IMR-90 (cell line): ENCODE measurements at regions not wholly inside any gene's neighbourhood (a gene's known extent, or its start where the extent isn't known, plus 50 kb on each side); places are given as distances from the start of the nearest gene placed in this dataset.

Experiments used
- ATAC-seq: fragments of 200-7000 bp; cut with Tn5 transposase; 2 replicates; pipeline ENCODE4 v1.9.1; 2020; ENCODE audit warnings: low read depth, mild to moderate bottlenecking, moderate library complexity
- BruUV-seq: library from RNA; stranded (reverse); fragments of 400-500 nt; replicated peaks from 2 replicates; lab custom pipeline; 2021; lab: Mats Ljungman, UMichigan
- CTCF ChIA-PET: fragments of 300-600 bp; formaldehyde crosslinking; extraction: SDS; loops from one replicate; lab custom pipeline; 2021; ENCODE audit warnings: antibody characterized with exemption; lab: Yijun Ruan, JAX
- POLR2A ChIA-PET: fragments of 300-600 bp; sonication (Branson Sonifier 250); formaldehyde crosslinking; loops from one replicate; lab custom pipeline; 2022; ENCODE audit warnings: antibody characterized with exemption; ENCODE audit not compliant: unreplicated experiment; lab: Charles Lee
- DNase-seq: peaks from one replicate; pipeline ENCODE4 v3.0.0; 2013
- H2AFZ ChIP-seq: replicated peaks from 2 replicates; pipeline ENCODE3; 2013; ENCODE audit warnings: low read length, mild to moderate bottlenecking; ENCODE audit not compliant: poor library complexity
- H2AK5ac ChIP-seq: 2 replicates; pipeline ENCODE4 v1.6.1; 2013; ENCODE audit warnings: low read depth, low read length, inconsistent platforms
- H2AK9ac ChIP-seq: replicated peaks from 2 replicates; pipeline ENCODE3; 2013; ENCODE audit warnings: mild to moderate bottlenecking, low read depth, low read length, moderate library complexity; ENCODE audit not compliant: poor library complexity
- H2BK120ac ChIP-seq: 2 replicates; pipeline ENCODE4 v1.6.1; 2013; ENCODE audit warnings: low read depth, low read length, inconsistent platforms
- H2BK15ac ChIP-seq: 3 replicates; pipeline ENCODE4 v1.6.1; 2013; ENCODE audit warnings: low read depth, low read length, inconsistent platforms
- H2BK20ac ChIP-seq: 2 replicates; pipeline ENCODE4 v1.6.1; 2013; ENCODE audit warnings: low read depth, mild to moderate bottlenecking, inconsistent platforms, low read length, moderate library complexity
- H2BK5ac ChIP-seq: 2 replicates; pipeline ENCODE4 v1.6.1; 2013; ENCODE audit warnings: mild to moderate bottlenecking, low read depth, low read length, inconsistent platforms; ENCODE audit not compliant: poor library complexity, severe bottlenecking
- H3K14ac ChIP-seq: replicated peaks from 2 replicates; pipeline ENCODE4 v1.6.1; 2013; ENCODE audit warnings: low read depth, low read length, inconsistent platforms
- H3K18ac ChIP-seq: 2 replicates; pipeline ENCODE4 v1.6.1; 2013; ENCODE audit warnings: low read depth, low read length, control low read depth
- H3K23ac ChIP-seq: 2 replicates; pipeline ENCODE4 v1.6.1; 2013; ENCODE audit warnings: low read depth, low read length, inconsistent platforms
- H3K27ac ChIP-seq: 2 replicates; pipeline ENCODE4 v1.5.1; 2013; ENCODE audit warnings: mild to moderate bottlenecking, control low read depth, low read length; ENCODE audit not compliant: insufficient read depth
- H3K27me3 ChIP-seq: 2 replicates; pipeline ENCODE4 v1.6.1; 2013; ENCODE audit warnings: low read length; ENCODE audit not compliant: control insufficient read depth, insufficient read depth
- H3K36me3 ChIP-seq: 2 replicates; pipeline ENCODE4 v1.6.1; 2013; ENCODE audit warnings: low read length, mixed read lengths; ENCODE audit not compliant: control insufficient read depth, insufficient read depth
- H3K4ac ChIP-seq: 2 replicates; pipeline ENCODE4 v1.6.1; 2013; ENCODE audit warnings: low read depth, low read length, inconsistent platforms
- H3K4me1 ChIP-seq: 2 replicates; pipeline ENCODE4 v1.6.1; 2013; ENCODE audit warnings: low read length, mixed read lengths; ENCODE audit not compliant: control insufficient read depth, insufficient read depth
- H3K4me2 ChIP-seq: 2 replicates; pipeline ENCODE4 v1.6.1; 2013; ENCODE audit warnings: low read depth, mild to moderate bottlenecking, control low read depth, low read length, moderate library complexity
- H3K4me3 ChIP-seq: 2 replicates; pipeline ENCODE4 v1.5.1; 2013; ENCODE audit warnings: low read depth, mild to moderate bottlenecking, control low read depth, low read length, moderate library complexity; ENCODE audit not compliant: insufficient read depth
- H3K56ac ChIP-seq: 2 replicates; pipeline ENCODE4 v1.6.1; 2013; ENCODE audit warnings: low read length, inconsistent platforms; ENCODE audit not compliant: insufficient read depth; ENCODE audit errors: extremely low read depth
- H3K79me1 ChIP-seq, 2 experiments: 2 replicates each; pipeline ENCODE4 v1.6.1; 2013; ENCODE audit warnings: low read length in 2 of 2, inconsistent platforms in 1 of 2, low read depth in 1 of 2
- H3K9ac ChIP-seq: 2 replicates; pipeline ENCODE4 v1.6.1; 2013; ENCODE audit warnings: low read depth, low read length, control low read depth
- H3K9me1 ChIP-seq: 2 replicates; pipeline ENCODE4 v1.6.1; 2013; ENCODE audit warnings: low read length, inconsistent platforms; ENCODE audit not compliant: insufficient read depth
- H3K9me3 ChIP-seq: 2 replicates; pipeline ENCODE4 v1.6.1; 2013; ENCODE audit warnings: low read length; ENCODE audit not compliant: control insufficient read depth, insufficient read depth
- H4K20me1 ChIP-seq: 2 replicates; pipeline ENCODE4 v1.6.1; 2013; ENCODE audit warnings: low read length, inconsistent platforms; ENCODE audit not compliant: insufficient read depth
- H4K5ac ChIP-seq: 2 replicates; pipeline ENCODE4 v1.6.1; 2013; ENCODE audit warnings: mild to moderate bottlenecking, low read depth, low read length, control low read depth
- H4K8ac ChIP-seq, 2 experiments: 2 replicates each; pipeline ENCODE4 v1.6.1; 2013; ENCODE audit warnings: low read depth in 2 of 2, low read length in 2 of 2, control low read depth in 1 of 2, inconsistent platforms in 1 of 2
- H4K91ac ChIP-seq: 2 replicates; pipeline ENCODE4 v1.6.1; 2013; ENCODE audit warnings: low read depth, low read length, inconsistent platforms; ENCODE audit not compliant: insufficient read depth
- BHLHE40 ChIP-seq: fragments of 150-350 bp; IDR thresholded peaks from 2 replicates; pipeline ENCODE4 v1.6.1; 2016; ENCODE audit warnings: mild to moderate bottlenecking, low read depth, low read length
- CEBPB ChIP-seq: IDR thresholded peaks from 2 replicates; pipeline ENCODE4 v1.6.1; 2012; ENCODE audit warnings: low read depth, low read length, improper control_type of control experiment
- CHD1 ChIP-seq: IDR thresholded peaks from 2 replicates; pipeline ENCODE4 v1.6.1; 2012; ENCODE audit warnings: low read depth, low read length, improper control_type of control experiment
- FOS ChIP-seq: fragments of 150-350 bp; IDR thresholded peaks from 2 replicates; pipeline ENCODE4 v1.6.1; 2016; ENCODE audit warnings: low read depth, low read length
- POLR2A ChIP-seq: IDR thresholded peaks from 2 replicates; pipeline ENCODE4 v1.6.1; 2012; ENCODE audit warnings: mild to moderate bottlenecking, low read depth, low read length
- RAD21 ChIP-seq: IDR thresholded peaks from 2 replicates; pipeline ENCODE4 v1.6.1; 2012; ENCODE audit warnings: low read length, improper control_type of control experiment
- RFX5 ChIP-seq: IDR thresholded peaks from 2 replicates; pipeline ENCODE4 v1.8.0; 2012; ENCODE audit warnings: low read depth, mild to moderate bottlenecking, low read length, moderate library complexity
- SMC3 ChIP-seq: fragments of 150-350 bp; IDR thresholded peaks from 2 replicates; pipeline ENCODE4 v1.6.1; 2016; ENCODE audit warnings: low read depth, mild to moderate bottlenecking, antibody characterized with exemption, low read length, moderate library complexity
- WGBS, 2 experiments: methylation state at CpG; one replicate each; pipeline versions ENCODE4 v1.1.5 to v1.1.7; 2013; ENCODE audit warnings: missing lambda C conversion rate in 2 of 2; ENCODE audit not compliant: insufficient read length in 1 of 2; ENCODE audit errors: extremely low coverage in 2 of 2; 5-methylcytosine and 5-hydroxymethylcytosine counted together
- dilution Hi-C: fragments of 300-500 bp; cut with HindIII; formaldehyde crosslinking; loops from one replicate; pipeline ENCODE4 v1.14.3; 2018; ENCODE audit warnings: low sequenced_read_pairs; ENCODE audit not compliant: unreplicated experiment
- in situ Hi-C: fragments of 300-500 bp; cut with MboI; formaldehyde crosslinking; loops from 3 replicates; pipeline ENCODE4 v1.14.3; 2019; ENCODE audit warnings: low sequenced_read_pairs, inconsistent platforms, mixed read lengths
- intact Hi-C: fragments of 100-400 bp; cut with micrococcal nuclease; formaldehyde crosslinking; loops from 2 replicates; pipeline ENCODE4 v1.10.0; 2022
- TF ChIP-seq, protein P1 (sequence below): fragments of 150-350 bp; IDR thresholded peaks from 2 replicates; pipeline ENCODE4 v1.6.1; 2017; ENCODE audit warnings: mild to moderate bottlenecking, antibody characterized with exemption, low read length, low read depth
- TF ChIP-seq, protein P2 (sequence below): conservative IDR thresholded peaks from 2 replicates; pipeline ENCODE4 v1.5.1; 2012; ENCODE audit warnings: mild to moderate bottlenecking, low read depth, low read length, improper control_type of control experiment

DNA sequence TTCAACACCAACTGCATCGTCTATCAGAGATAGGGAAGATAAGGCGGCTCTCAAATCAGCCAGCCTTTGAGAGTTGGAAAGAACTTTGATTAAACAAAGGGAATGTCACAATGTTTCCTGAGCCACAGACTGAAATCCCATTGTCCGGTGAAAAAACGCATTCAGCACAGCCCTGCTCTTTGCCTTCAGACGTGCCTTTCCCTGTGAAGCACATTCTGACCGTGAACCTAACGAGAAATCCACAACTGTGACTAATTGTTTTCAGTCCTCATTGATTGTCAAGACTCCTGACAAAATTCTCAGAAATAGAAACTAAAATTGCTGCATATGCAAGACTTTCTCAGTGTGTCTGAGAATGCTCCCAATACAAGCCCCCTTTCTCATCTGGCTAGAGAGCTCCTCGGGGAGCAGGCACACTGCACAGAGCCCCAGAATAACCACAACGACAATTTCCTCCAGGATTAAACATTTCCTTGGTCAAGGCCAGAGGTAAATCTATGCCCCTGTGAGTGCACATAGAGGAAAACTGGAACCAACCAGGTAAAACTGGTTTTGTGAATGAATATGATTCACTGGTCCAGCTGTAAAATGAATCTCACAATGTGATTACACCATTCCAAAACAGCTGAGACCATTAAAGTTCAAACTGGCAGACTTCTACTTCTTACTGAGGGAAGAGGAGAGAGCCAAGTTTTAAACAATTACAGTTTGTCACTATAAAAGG, 561.9 kb upstream of the ID2 start:
- Histone ChIP-seq H3K79me1 (no peaks in the 10 kb centered on the region), H3K27ac (no peak overlapping the region), H3K23ac (0 out of 2 replicates have a peak overlapping the region, but pooled peaks have one; percentile 23), H3K9me1 (peaks cover 4% of the 10 kb centered on the region), H2BK15ac (no peak overlapping the region), H2BK120ac (peak overlapping the region; percentile 24; the same call in 1 of the 2 replicates), H4K5ac (no peak overlapping the region; the same call in 1 of the 2 replicates), H3K9ac (no peak overlapping the region), H3K4me1 (peaks cover 12% of the 10 kb centered on the region), H3K18ac (peak overlapping the region; percentile 48), H2AFZ (no peak overlapping the region), H2BK5ac (no peak overlapping the region), H2BK20ac (peak overlapping the region; percentile 23; the same call in 1 of the 2 replicates), H3K9me3 (no peaks in the 10 kb centered on the region), H2AK9ac (no peak overlapping the region), H3K4me2 (peak overlapping the region; percentile 61), H3K56ac (no peak overlapping the region), H2AK5ac (no peak overlapping the region), H4K8ac (peak overlapping the region in 1 of 2 experiments; percentile 22; a peak in 2 of 4 replicates), H3K36me3 (no peaks in the 10 kb centered on the region), H4K20me1 (no peaks in the 10 kb centered on the region), H3K14ac (no peak overlapping the region), H4K91ac (no peak overlapping the region; the same call in 1 of the 2 replicates), H3K4ac (0 out of 2 replicates have a peak overlapping the region, but pooled peaks have one; percentile 4), H3K4me3 (no peak overlapping the region), H3K27me3 (peaks cover 5% of the 10 kb centered on the region)
- in situ Hi-C loops = no loop called here
- ChIA-PET CTCF (no interaction called here), POLR2A (no interaction called here)
- ATAC-seq (peak; percentile 45), DNase-seq (peak; percentile 73)
- intact Hi-C loops = loop anchor here (2.0 kb wide), 1 partner anchor 187 kb away; no protein-coding TSS in a partner anchor
- no peak for TF ChIP-seq POLR2A
- TF ChIP-seq, protein P1, sequence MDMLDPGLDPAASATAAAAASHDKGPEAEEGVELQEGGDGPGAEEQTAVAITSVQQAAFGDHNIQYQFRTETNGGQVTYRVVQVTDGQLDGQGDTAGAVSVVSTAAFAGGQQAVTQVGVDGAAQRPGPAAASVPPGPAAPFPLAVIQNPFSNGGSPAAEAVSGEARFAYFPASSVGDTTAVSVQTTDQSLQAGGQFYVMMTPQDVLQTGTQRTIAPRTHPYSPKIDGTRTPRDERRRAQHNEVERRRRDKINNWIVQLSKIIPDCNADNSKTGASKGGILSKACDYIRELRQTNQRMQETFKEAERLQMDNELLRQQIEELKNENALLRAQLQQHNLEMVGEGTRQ = no peak
- no peak for TF ChIP-seq CEBPB
- TF ChIP-seq RFX5 = no peak
- TF ChIP-seq FOS = no peak
- TF ChIP-seq RAD21 = no peak
- TF ChIP-seq CHD1 = no peak
- TF ChIP-seq SMC3 = no peak
- TF ChIP-seq, protein P2, sequence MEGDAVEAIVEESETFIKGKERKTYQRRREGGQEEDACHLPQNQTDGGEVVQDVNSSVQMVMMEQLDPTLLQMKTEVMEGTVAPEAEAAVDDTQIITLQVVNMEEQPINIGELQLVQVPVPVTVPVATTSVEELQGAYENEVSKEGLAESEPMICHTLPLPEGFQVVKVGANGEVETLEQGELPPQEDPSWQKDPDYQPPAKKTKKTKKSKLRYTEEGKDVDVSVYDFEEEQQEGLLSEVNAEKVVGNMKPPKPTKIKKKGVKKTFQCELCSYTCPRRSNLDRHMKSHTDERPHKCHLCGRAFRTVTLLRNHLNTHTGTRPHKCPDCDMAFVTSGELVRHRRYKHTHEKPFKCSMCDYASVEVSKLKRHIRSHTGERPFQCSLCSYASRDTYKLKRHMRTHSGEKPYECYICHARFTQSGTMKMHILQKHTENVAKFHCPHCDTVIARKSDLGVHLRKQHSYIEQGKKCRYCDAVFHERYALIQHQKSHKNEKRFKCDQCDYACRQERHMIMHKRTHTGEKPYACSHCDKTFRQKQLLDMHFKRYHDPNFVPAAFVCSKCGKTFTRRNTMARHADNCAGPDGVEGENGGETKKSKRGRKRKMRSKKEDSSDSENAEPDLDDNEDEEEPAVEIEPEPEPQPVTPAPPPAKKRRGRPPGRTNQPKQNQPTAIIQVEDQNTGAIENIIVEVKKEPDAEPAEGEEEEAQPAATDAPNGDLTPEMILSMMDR = no peak
- no peak for TF ChIP-seq BHLHE40
- 45% methylated on average over 5 of the region's 9 CpGs; no CpG with 5 or more reads in 1 of the 2 experiments for WGBS, 2 experiments
- no TSS peak for BruUV-seq
- dilution Hi-C loops = no loop called here
